ENCODE measurements at regions not wholly inside any gene's neighbourhood (a gene's known extent, or its start where the extent isn't known, plus 50 kb on each side); places are given as distances from the start of the nearest gene placed in this dataset.
"Not testable (repeated sequence)": the region's sequence is repeated elsewhere in the genome, so short reads cannot be mapped to it uniquely, and the experiment has no call there.

DNA sequence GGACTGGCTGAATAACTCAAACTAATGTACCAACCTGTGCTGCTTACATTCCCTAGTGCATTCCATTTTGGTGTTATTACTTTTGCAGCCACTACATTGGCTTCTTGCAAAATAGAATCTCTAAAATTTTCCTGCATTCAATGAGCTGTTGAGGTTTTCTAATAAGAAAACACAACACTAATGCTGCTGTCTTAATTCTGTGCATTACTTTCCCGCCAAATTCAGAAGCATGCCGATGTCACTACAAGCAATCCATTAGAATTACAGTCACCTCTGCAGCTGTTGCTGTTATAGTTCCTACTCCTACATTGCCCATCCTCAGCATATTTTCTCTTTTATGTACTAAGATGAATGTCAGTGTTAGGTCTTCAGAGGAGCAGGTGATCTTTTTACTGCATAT is 359.5 kb downstream of the HACE1 start:
- no peak for DNase-seq

DNA sequence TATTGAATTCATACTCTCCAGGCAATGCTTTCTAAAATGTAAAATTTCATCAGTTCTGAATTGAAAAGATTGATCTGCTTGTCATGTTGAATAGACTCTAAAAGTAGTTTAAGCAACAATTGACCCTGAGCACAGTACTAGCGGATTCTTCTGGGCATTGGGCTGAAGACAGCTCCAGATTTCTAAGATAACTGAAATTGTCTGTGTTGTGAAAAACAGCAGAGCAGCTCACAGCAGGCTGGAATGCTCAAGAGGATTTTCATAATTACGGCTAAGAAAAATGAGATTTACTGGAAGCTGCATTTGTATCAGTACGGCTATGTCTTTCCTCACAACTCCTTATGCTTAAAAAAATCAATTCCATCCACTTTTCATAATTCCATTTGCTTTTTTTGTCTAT is 373.7 kb downstream of the HACE1 start:
- DNase-seq, result no peak

DNA sequence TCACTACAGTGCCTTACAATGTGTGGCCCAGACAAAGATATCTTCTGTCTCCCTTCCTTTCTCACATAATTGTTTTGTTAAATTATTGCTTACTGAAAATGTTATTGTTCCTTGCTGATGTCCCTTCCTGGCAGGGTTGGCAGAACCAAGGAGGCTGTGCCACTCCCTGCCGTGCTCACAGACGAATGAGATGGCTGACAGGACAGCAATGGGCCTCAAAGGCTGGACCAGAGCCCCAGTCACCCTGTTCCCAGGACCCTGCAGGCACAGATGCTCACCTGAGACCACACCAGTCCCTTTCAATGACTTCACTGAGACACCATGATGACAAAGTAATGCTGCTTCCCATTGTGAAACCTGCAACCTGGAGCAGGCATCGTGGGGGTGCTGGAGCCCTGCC is 375.1 kb downstream of the HACE1 start:
- DNase-seq, result no peak

DNA sequence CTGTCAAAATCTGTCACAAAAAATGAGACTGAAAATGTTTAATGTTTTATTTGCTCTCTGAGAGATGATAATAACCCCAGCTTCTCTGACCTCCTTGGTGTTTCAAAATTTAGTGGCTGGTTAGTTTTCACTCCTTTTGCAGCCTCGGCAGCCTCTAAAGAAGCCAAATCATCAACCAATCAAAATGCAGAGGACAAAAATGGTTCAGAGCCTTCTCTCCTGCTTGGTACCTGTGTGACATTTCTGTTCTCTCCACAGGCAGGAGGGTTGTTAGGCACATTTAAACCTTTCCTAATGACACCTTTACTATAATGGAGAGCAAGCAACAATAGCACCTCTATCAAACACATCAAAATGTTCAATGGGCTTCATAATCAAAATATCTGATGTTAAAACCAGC is 375.5 kb downstream of the HACE1 start:
- no peak for DNase-seq

DNA sequence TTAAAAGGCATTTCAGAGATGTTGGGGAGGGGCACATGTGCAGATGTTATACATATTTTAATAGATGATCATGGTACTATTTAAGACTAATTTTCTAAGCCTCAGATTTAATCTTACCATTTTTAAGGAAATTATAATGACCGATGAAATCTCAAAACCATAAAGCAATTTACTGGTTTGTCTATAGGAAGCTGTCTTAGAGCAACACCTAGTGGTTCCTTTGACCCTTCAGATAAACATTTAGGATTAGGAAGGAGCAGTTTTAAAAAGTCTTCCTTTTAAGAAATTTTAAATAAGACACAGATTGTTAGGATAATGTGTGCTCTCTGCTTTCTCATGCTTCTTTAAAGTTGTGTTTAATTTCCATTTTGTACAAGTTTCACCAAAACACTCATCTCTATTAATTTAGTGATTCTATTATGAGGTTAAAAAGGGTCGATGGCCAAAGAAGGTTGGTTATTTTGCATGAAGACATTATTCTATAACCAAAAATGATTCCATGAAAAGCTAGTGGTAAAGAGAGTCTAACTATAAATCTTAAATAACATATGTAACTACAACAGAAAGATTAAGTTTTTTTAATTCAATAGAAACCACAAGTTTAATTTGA is 376.4 kb downstream of the HACE1 start:
- no peak for DNase-seq

DNA sequence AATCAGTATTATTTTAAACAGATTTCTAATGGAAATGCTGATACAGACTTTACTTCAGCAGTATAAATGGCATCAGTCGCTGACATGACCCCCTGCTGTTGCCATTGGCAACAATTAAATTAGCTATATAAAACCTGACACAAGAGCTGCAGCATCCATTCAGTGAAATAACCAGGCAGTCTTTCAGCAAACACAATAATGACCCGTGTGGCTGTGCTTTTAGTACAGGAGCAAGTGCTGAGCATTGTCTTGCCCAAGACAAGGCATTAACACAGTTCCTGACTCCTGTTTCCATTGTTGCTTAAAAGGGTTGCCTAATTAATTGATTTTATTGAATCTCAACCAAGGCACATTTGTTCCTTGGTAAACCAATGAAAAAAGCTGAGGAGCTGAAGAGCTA is 382.1 kb downstream of the HACE1 start:
- no peak for DNase-seq

DNA sequence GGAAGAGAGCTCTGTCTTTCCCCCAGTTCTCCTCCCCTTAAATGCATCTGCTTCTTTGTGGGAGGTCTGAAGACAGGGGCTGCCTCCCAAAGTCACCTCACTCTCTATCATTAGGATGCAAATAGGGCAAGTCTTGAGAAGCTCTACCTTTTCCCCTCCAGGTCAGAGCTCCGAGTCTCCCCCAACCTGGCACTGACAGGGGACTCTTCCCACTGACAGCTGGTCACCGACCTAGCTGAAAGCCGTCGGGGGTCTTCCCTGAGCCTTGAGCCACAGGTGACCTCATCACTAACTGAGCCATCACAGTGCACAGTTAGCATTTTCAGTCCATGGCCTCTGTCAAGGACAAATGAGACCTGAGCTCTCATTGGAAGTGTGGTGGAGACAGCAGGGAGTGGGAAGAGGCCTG is 386.7 kb downstream of the HACE1 start:
- no peak for DNase-seq

DNA sequence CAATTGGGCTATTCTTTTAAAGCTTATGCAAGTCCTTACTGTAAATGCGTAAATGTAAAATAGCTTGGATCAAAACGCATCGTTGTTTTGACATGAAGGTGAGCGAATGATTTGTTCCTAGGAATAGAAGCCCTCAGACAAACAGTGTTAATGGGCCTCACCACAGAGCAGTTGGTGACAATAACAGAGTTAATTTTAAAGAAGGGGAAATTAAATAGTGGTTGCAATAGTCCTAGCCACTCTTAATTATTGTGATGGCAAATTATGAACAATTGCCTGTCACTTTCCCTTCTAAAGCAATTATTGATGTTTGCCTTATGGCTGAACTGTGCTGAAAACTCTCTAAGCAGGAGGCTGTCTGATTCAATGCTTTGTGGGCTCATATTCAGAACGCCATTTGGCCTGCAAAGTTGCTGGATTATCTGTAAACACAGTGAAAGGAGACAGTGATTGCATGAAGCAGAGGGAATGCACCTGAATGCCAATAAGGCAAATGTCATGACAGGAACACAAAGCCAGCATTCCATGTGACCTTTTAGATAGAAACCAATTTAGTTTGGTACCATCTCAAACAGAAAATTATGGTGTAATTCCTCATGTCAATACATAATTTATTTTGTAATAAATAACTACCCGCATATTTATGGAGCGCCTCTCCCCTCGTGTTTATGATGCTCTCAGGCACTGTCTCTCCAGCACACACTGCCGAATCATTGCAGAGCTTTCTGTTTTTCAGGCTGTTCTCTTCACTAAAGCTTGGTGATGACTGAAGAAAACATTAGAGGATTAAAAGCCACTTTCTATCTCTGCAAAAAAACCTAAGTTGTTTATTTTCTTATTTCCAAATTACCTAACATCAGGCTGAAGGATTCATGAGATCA is 387.5 kb downstream of the HACE1 start:
- DNase-seq, result no peak

DNA sequence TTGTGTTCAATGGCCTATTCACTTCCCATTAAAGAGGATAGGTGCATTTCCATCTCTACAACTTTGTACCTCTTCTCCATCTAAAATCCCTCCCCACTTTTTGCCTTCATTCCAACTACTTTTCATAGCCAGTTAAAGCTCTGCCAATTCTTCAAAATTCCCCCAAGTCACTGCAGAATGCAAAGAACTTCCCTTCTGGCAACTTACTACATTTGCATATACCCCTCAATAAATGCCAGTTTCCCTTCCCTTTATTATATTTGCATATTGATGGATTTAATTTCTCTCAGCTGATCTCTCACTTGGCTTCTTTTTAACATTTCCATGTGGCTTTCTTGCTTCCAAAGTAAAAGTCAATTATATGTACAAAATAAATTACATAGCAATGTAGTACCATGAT is 393.4 kb downstream of the HACE1 start:
- no peak for DNase-seq

DNA sequence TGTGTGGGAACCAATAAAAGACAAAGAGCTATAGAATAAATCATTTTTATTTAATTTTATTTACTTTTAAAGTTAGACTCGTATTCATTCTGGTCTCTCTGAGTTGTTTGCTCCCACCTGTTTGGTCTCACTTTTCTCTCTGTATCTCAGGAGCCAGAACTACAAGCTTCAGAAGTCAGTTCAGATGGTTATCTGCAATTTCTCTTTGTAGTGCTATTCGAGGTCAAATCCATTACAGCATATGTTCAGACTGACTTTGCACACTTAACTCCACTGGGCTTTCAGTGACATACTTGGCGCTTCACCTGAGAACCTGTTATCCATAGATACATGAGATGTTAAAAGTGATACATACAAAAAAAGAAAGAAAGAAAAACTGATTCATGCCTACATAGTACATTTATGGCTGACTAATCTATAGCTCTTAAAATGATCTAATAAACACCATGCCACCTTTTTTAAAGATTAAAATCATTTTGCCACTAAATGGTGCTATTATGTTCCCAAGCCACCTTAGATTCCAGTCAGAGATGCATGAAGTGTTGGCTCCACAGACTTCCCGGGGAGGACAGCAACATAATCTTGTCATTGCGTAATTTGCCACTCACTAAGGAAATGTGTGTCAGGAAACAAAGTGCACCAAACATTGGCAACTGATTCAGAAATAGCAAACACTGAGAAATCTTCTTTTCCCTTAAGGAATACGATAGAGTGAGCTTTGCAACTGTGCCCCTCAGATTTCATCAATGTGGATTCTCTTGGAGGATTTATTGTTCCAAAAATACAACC is 396.7 kb downstream of the HACE1 start:
- DNase-seq, result no peak

DNA sequence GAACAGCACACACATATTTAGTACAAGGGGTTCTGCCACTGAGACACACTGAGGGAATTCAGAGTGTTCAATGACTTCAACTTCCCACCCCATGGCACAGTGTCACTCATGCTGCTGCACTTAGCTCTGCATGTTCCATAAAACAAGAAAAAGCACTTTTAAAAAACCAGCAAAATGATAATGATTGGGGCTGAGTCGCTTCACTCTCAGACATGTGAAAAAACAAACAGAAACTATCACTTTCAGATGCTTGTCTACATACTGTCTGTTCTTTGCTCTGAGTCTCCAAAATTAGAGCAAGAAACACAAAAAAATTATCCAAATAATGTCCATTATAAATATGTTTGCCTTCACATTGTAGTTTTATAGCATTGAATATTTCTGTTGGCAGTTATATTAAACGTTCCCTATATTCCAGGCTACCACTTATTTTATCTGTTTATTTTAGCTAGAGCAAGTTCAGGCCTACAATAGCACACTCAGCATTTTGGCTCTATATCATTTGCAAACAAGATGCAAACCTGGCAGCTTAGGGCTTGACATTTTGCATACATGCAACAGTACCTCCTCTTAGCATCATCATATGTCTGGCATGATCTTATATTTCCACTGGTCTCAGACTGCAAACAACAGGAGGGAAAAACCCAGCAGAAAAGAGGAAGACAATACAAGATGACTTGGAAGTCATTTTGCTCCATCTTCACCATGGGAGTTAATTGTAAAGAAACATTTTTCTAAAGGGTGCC is 398.8 kb downstream of the HACE1 start:
- no peak for DNase-seq

DNA sequence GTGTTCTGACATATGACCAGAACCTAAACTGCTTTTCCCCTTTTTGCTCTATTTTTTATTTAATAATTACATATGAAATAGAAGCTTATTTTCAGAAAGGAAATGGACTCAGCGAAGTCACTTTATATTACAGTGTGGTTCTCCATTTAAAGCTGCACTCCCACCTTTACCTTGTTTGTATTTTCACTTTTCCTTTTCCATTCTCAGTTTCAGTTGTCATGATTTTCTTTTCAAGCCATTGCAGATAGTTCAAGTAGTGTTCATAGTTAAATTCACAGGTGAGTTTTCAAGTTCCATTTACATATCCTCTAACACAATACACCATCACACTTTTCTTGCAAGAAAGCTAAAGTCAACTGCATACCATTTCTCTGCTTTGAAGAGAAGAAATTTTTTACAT is 400.2 kb downstream of the HACE1 start:
- DNase-seq, result no peak

DNA sequence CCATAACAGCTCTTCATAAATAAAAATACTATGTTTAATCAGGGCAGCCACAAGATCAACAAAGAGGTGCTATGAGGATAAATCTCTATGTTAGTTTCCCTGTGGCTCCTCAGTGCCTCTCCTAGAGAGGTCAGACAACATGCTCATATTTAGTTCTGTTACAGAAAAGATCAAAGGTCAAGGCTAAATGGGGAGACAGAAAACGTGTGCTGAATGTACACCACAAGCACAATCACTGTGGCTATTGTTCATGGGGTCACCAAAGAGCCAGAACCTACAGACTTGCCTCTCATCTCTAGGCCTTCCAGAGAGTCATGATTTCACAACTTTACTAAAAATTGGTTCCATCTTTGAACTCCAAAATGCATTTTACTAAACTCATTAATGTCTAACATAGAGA is 409.8 kb downstream of the HACE1 start:
- no peak for DNase-seq

DNA sequence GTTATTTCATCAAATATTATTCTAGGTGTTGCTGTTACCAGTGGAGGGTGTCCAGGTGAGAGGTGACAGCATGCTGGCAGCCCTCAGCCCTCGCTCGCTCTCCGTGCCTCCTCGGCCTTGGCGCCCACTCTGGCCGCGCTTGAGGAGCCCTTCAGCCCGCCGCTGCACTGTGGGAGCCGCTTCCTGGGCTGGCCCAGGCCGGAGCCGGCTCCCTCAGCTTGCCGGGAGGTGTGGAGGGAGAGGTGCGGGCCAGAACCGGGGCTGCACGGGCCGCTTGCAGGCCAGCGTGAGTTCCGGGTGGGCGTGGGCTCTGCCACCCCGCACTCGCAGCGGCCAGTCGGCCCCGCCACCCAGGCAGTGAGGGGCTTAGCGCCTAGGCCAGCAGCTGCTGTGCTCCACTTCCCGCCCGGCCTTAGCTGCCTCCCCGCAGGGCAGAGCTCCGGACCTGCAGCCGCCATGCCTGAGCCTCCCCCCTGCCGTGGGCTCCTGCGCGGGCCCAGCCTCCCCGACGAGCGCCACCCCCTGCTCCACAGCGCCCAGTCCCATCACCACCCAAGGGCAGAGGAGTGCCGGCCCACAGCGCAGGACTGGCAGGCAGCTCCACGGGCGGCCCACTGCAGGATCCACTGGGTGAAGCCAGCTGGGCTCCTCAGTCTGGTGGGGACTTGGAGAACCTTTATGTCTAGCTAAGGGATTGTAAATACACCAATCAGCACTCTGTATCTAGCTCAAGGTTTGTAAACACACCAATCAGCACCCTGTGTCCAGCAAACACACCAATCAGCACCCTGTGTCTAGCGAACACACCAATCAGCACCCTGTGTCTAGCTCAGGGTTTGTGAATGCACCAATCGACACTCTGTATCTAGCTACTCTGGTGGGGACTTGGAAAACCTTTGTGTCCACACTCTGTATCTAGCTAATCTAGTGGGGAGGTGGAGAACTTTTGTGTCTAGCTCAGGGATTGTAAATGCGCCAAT is 413.3 kb downstream of the HACE1 start:
- not testable (repeated sequence) for DNase-seq

DNA sequence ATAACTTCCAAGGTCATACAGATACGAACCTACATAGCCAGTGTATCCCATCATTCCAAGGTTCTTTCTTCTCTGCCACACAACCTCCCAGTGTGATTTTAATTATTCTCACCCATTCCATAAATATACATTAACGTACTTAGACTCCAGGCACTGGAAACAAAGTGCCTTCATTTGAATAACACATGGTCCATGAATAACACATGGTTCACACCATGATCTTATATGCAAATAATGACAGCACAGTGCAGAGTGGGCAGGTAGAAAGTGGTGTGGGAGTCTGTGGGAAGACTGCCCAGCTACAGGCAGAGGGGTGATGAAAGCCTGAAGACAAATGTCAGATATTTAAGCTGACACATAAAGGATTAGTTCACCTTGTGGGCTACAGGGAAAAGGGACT is 425.2 kb downstream of the HACE1 start:
- DNase-seq, result no peak

DNA sequence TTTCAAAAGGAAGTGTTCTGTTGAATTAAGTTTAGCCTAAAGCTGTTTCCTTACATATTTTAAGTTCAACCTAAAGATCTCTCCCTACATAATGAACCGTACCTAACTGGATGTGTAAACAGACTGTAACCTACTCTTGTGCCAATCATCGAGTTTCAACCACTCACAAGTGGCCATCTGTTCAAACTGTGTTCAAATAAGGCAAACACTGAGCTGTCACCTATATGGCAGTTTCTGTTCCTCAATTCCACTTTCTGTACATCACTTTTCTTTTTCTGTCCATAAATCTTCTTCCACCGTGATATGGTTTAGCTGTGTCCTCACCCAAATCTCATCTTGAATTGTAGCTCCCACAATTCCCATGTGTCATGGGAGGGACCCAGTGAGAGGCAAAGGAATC is 428.6 kb downstream of the HACE1 start:
- no peak for DNase-seq

DNA sequence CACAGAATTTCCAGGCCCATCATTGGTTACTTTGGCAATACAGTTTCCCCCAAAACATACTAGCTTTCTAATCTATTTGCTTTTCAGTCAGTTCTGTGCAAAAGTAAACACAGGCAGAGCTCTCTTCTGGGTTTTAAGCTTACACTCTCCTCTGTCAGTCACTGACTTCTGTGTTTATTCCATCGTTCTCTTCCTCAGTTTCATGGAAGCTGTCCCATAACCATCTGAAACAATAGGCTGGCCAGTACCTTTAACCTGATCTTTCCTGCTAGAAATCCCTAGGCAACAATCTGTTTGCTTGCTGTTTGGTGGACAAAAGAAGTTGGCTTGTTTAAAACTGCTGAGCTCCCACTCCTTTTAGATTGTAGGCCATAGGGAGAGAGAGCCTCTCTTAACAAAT is 431.5 kb downstream of the HACE1 start:
- DNase-seq, result no peak

DNA sequence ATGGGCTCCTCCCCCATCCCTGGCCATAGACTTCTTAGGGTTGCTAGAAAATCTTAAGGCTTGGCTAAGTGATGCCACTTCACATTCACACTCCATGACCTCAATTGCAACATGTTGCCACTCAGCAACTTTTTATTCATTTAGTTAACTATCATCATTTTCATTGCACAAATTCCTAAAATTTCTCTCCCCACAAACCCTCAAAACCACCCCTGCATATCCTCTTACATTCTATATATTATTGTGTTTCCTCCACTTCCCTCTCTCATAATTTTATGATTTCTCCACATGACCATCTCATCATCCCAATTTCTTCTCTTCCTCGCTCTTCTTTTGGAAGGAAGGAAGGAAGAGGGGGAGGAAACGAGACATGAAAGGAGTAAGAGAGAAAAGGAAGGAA is 436.0 kb downstream of the HACE1 start:
- no peak for DNase-seq

DNA sequence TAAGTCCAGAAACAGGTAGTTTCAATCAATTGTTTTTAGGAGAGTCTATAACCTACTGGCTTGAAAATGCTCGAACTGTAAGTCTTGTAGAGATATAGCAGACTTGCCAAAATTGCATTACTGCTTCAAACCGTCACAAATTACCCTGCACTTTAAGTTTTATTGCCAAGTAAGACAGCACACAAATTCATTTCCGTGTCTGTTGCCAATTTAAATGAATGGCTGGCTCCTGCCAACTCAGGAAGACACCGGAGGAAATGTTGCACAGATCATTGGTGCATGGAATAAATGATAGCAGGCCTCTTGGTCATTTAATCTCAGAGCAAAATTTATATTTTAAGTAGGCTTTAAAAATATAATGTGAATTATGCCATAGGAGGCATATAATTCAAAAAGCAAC is 438.1 kb downstream of the HACE1 start:
- DNase-seq, result no peak

DNA sequence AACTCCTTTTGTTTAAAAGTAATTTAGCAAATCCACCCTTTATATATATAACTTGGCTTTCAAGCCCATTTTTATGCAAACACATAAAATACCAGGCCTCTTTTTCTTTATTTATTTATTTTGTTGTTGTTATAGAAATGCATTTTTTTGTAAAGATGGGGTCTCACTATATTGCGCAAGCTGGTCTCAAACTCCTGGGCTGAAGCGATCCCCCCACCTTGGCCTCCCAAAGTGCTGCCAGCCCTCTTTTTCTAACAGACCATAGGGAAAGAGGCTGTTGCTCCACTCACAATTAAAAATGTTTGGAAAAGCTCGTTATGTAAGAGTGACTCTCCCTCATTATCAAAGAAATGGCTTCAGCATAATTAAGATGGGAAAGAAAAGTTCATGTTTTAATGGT is 440.9 kb downstream of the HACE1 start:
- DNase-seq, result no peak

DNA sequence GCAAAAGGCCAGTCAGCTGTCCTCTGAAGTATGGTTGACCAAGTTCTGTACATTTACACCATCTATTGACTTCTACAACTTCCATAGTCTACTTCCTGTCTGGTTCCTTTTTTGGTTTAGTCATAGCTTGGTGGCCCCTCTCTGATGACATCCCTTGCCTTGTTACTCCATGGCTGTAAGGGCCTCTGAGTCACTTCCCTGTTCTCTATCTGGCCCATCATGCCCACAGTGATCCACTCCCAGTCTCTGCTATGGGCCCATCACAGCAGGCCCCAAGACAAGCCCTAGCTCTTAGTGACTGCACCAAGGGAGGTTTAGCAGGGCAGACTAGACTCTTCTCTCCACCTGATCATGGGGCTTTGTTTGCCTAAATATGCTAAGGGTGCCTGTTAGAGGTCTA is 441.6 kb downstream of the HACE1 start:
- DNase-seq, result peak in 1 of 5 donors; percentile 10

DNA sequence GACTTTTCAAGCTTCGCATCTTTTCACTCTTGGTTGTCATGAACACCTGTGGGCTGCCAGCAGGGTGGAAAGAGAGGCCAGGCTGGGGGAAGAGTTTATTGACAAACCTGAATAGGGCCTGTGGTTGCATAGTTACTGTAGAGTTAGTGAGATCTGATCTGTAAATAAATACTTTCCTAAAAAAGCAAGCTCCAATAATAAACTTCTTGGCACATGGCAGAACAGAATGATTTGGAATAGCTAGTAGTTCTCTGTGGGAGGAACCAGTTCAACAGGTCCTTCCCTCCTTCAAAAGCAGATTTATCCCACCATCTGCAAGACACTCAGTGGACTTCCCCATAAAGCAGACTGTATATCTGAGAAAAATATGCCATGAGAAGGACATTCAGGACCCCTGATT is 445.0 kb downstream of the HACE1 start:
- no peak for DNase-seq
